ENCODE measurements at regions not wholly inside any gene's neighbourhood (a gene's known extent, or its start where the extent isn't known, plus 50 kb on each side); places are given as distances from the start of the nearest gene placed in this dataset.

DNA sequence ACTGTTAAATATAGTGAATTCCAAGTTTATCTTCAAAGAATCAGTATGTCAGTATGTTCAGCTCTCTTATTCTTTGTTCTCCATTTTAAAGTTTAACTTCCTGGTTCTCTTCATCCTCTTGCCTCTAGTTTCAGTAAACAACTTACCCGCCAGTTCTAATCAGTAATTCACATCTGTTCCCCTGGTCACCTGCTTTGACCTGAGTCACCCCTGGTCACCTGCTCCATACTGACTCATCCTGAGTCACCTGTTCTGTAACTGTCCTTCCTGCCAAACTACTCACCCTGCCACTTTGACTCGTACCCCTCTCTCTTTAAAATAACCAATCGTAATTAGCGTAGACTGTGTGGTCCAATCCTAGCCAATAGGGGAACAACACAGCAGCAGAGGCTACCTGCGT lies 992.7 kb upstream of the HS3ST1 start:
- H3K4me3 ChIP-seq (ENCODE audit: low read length) = no peak overlapping the region
- no peak for DNase-seq
- CTCF ChIA-PET = no interaction called here
- Mint-ChIP-seq H3K9me3 (peaks cover 4% of the 10 kb centered on the region), H3K4me1 (ENCODE audit: low read depth) (no peaks in the 10 kb centered on the region), H3K27me3 (no peaks in the 10 kb centered on the region), H3K4me3 (no peak overlapping the region), H3K27ac (no peak overlapping the region), H3K36me3 (ENCODE audit: low read depth) (no peaks in the 10 kb centered on the region)
- ATAC-seq (ENCODE audit: poor library complexity) = no peak
- intact Hi-C loops (cut with DNase I, micrococcal nuclease) = no loop called here
- TF ChIP-seq, protein P1, sequence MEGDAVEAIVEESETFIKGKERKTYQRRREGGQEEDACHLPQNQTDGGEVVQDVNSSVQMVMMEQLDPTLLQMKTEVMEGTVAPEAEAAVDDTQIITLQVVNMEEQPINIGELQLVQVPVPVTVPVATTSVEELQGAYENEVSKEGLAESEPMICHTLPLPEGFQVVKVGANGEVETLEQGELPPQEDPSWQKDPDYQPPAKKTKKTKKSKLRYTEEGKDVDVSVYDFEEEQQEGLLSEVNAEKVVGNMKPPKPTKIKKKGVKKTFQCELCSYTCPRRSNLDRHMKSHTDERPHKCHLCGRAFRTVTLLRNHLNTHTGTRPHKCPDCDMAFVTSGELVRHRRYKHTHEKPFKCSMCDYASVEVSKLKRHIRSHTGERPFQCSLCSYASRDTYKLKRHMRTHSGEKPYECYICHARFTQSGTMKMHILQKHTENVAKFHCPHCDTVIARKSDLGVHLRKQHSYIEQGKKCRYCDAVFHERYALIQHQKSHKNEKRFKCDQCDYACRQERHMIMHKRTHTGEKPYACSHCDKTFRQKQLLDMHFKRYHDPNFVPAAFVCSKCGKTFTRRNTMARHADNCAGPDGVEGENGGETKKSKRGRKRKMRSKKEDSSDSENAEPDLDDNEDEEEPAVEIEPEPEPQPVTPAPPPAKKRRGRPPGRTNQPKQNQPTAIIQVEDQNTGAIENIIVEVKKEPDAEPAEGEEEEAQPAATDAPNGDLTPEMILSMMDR (IDR thresholded peaks at IDR 0.05) = no peak
- no peaks in the 10 kb centered on the region for H3K36me3 ChIP-seq (ENCODE audit: insufficient read depth, low read length)
- no peak overlapping the region for H3K27ac ChIP-seq (ENCODE audit: low read depth in 1 of 2, low read length in 2 of 2)
- H3K4me1 ChIP-seq (ENCODE audit: insufficient read depth, low read length) = no peaks in the 10 kb centered on the region
- H3K27me3 ChIP-seq (ENCODE audit: control insufficient read depth in 1 of 2, insufficient read depth in 2 of 2, low read length in 2 of 2) = no peaks in the 10 kb centered on the region
- H3K9me3 ChIP-seq (ENCODE audit: control insufficient read depth in 1 of 2, insufficient read depth in 1 of 2, low read length in 2 of 2) = no peaks in the 10 kb centered on the region
- POLR2A ChIA-PET = no interaction called here

DNA sequence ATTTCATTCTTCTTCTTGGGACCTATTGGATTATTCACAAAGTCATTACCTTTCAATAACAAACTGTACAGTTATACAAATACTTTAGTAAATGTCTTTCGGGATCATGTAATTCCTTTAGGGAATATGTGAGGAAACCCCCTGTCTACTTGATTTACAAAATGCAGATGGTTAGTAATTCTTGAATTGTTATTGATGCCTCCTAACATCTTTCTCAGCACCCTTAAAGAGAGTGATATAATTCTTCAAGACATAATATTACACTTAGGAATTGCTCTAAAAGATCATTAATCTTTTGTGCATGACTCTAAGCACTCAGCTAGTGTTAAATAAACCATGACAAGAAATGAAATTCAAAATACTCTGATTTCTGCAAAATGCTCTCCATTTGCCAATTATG lies 988.1 kb upstream of the HS3ST1 start:
- ChIA-PET CTCF (no interaction called here), POLR2A (no interaction called here)
- no peak for ATAC-seq (ENCODE audit: poor library complexity)
- Mint-ChIP-seq H3K4me1 (ENCODE audit: low read depth) (no peaks in the 10 kb centered on the region), H3K9me3 (peaks cover 2% of the 10 kb centered on the region), H3K36me3 (ENCODE audit: low read depth) (no peaks in the 10 kb centered on the region), H3K27me3 (no peaks in the 10 kb centered on the region), H3K4me3 (no peak overlapping the region), H3K27ac (no peak overlapping the region)
- TF ChIP-seq, protein P1 (IDR thresholded peaks at IDR 0.05) = no peak
- intact Hi-C loops (cut with DNase I, micrococcal nuclease) = no loop called here
- H3K4me3 ChIP-seq (ENCODE audit: low read length) = no peak overlapping the region
- no peaks in the 10 kb centered on the region for H3K9me3 ChIP-seq (ENCODE audit: control insufficient read depth in 1 of 2, insufficient read depth in 1 of 2, low read length in 2 of 2)
- DNase-seq = no peak
- H3K27ac ChIP-seq (ENCODE audit: low read depth in 1 of 2, low read length in 2 of 2) = no peak overlapping the region
- H3K27me3 ChIP-seq (ENCODE audit: control insufficient read depth in 1 of 2, insufficient read depth in 2 of 2, low read length in 2 of 2) = no peaks in the 10 kb centered on the region
- H3K4me1 ChIP-seq (ENCODE audit: insufficient read depth, low read length) = no peaks in the 10 kb centered on the region
- no peaks in the 10 kb centered on the region for H3K36me3 ChIP-seq (ENCODE audit: insufficient read depth, low read length)

DNA sequence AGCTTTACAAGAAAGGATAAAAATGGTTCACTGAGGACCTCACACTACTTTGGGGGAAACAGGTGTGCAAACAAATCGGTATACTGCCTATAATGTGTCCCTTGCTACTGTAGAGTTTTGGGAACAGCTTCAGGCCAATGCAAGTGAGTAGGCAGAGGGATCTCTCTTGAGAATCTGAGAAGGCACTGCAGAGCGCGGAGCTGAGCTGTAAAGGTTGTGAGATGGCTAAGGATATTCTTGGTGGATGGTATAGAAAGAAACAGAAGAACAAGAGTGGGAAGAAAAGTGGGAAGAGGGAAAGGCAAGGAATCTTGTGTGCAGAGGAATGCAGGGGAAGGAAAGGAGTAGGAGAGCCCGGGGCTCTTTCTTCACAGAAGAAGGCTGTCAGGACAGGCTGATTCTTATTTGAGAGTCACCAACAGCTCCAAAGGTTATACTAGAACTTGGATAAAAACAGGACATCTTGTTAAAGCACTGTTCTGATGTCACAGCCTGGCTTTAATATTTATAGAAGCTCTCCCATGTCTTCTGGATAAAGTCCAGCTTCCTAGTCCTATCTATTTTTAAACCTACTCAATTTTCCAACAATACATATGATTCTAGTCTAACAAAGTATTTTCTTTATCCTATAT lies 985.6 kb upstream of the HS3ST1 start:
- H3K9me3 ChIP-seq (ENCODE audit: control insufficient read depth in 1 of 2, insufficient read depth in 1 of 2, low read length in 2 of 2) = no peaks in the 10 kb centered on the region
- no peak overlapping the region for H3K4me3 ChIP-seq (ENCODE audit: low read length)
- Mint-ChIP-seq H3K27ac (no peak overlapping the region), H3K9me3 (peaks cover 4% of the 10 kb centered on the region), H3K4me3 (no peak overlapping the region), H3K4me1 (ENCODE audit: low read depth) (no peaks in the 10 kb centered on the region), H3K27me3 (no peaks in the 10 kb centered on the region), H3K36me3 (ENCODE audit: low read depth) (no peaks in the 10 kb centered on the region)
- TF ChIP-seq, protein P1 (IDR thresholded peaks at IDR 0.05) = no peak
- no peaks in the 10 kb centered on the region for H3K36me3 ChIP-seq (ENCODE audit: insufficient read depth, low read length)
- no peak overlapping the region for H3K27ac ChIP-seq (ENCODE audit: low read depth in 1 of 2, low read length in 2 of 2)
- ATAC-seq (ENCODE audit: poor library complexity) (no peak), DNase-seq (no peak)
- ChIA-PET POLR2A (no interaction called here), CTCF (no interaction called here)
- no peaks in the 10 kb centered on the region for H3K4me1 ChIP-seq (ENCODE audit: insufficient read depth, low read length)
- intact Hi-C loops (cut with DNase I, micrococcal nuclease) = no loop called here
- no peaks in the 10 kb centered on the region for H3K27me3 ChIP-seq (ENCODE audit: control insufficient read depth in 1 of 2, insufficient read depth in 2 of 2, low read length in 2 of 2)
